GM23338 (cell line): ENCODE measurements at regions not wholly inside any gene's neighbourhood (a gene's known extent, or its start where the extent isn't known, plus 50 kb on each side); places are given as distances from the start of the nearest gene placed in this dataset.

Experiments
- ATAC-seq: fragments of 200-7000 bp; cut with Tn5 transposase; 3 replicates; pipeline ENCODE4 v1.9.1; 2020
- DNase-seq: peaks from one replicate; pipeline ENCODE4 v3.0.0-alpha.2; 2015; ENCODE audit warnings: low spot score
- H2AFZ ChIP-seq: fragments of 200-600 bp; sonication (generic); 2 replicates; pipeline ENCODE4 v1.8.0; 2016; ENCODE audit warnings: antibody characterized with exemption, mild to moderate bottlenecking, moderate library complexity
- H3F3A ChIP-seq: fragments of 200-600 bp; sonication (generic); replicated peaks from 2 replicates; pipeline ENCODE4 v1.8.0; 2017; ENCODE audit warnings: antibody characterized with exemption, mixed run types, low read depth
- H3K27ac ChIP-seq: fragments of 200-600 bp; sonication (generic); 2 replicates; pipeline ENCODE4 v1.6.1; 2016; ENCODE audit warnings: low read depth
- H3K27me3 ChIP-seq: fragments of 200-600 bp; sonication (generic); 2 replicates; pipeline ENCODE4 v1.8.0; 2016; ENCODE audit warnings: mild to moderate bottlenecking, mixed run types, moderate library complexity; ENCODE audit not compliant: insufficient read depth
- H3K36me3 ChIP-seq: fragments of 200-600 bp; sonication (generic); 2 replicates; pipeline ENCODE4 v1.8.0; 2016; ENCODE audit warnings: mild to moderate bottlenecking; ENCODE audit not compliant: insufficient read depth
- H3K4me1 ChIP-seq: fragments of 200-600 bp; sonication (generic); 2 replicates; pipeline ENCODE4 v1.8.0; 2016; ENCODE audit warnings: mild to moderate bottlenecking, moderate library complexity; ENCODE audit not compliant: insufficient read depth
- H3K4me2 ChIP-seq: fragments of 200-600 bp; sonication (generic); 2 replicates; pipeline ENCODE4 v1.7.1; 2017; ENCODE audit warnings: mixed run types
- H3K4me3 ChIP-seq: fragments of 200-600 bp; sonication (generic); 2 replicates; pipeline ENCODE4 v1.6.1; 2016; ENCODE audit warnings: mixed run types
- H3K79me2 ChIP-seq: fragments of 200-600 bp; sonication (generic); replicated peaks from 2 replicates; pipeline ENCODE4 v1.8.0; 2017; ENCODE audit warnings: mild to moderate bottlenecking; ENCODE audit not compliant: insufficient read depth
- H3K9me2 ChIP-seq: fragments of 200-600 bp; sonication (generic); 2 replicates; pipeline ENCODE4 v1.8.0; 2017; ENCODE audit not compliant: insufficient read depth
- H4K20me1 ChIP-seq: fragments of 200-600 bp; sonication (generic); replicated peaks from 2 replicates; pipeline ENCODE4 v1.8.0; 2017; ENCODE audit warnings: mild to moderate bottlenecking; ENCODE audit not compliant: insufficient read depth
- H3K27ac Mint-ChIP-seq: 2 replicates; pipeline ENCODE4 v1.8.0; 2020; ENCODE audit warnings: inconsistent platforms, mild to moderate bottlenecking, moderate library complexity, mixed read lengths
- H3K27me3 Mint-ChIP-seq: 3 replicates; pipeline ENCODE4 v1.8.0; 2022; ENCODE audit warnings: low read depth, mild to moderate bottlenecking, moderate library complexity, mixed read lengths, inconsistent platforms; ENCODE audit not compliant: insufficient read depth, poor library complexity
- H3K36me3 Mint-ChIP-seq: 3 replicates; pipeline ENCODE4 v1.8.0; 2021; ENCODE audit warnings: low read depth, mild to moderate bottlenecking, inconsistent platforms, moderate library complexity, mixed read lengths
- H3K4me1 Mint-ChIP-seq: 3 replicates; pipeline ENCODE4 v1.8.0; 2020; ENCODE audit warnings: mild to moderate bottlenecking, inconsistent platforms, mixed read lengths
- H3K4me3 Mint-ChIP-seq: 3 replicates; pipeline ENCODE4 v1.8.0; 2021; ENCODE audit warnings: moderate library complexity, mild to moderate bottlenecking, inconsistent platforms, mixed read lengths
- H3K9me3 Mint-ChIP-seq: 3 replicates; pipeline ENCODE4 v1.8.0; 2020; ENCODE audit warnings: moderate library complexity, mild to moderate bottlenecking, inconsistent platforms, mixed read lengths
- CREB1 ChIP-seq: fragments of 250-450 bp; sonication (Bioruptor Pico); IDR thresholded peaks from 2 replicates; pipeline ENCODE4 v1.5.0; 2020; ENCODE audit warnings: low read depth, mild to moderate bottlenecking, moderate library complexity
- EZH2 ChIP-seq: fragments of 200-600 bp; sonication (generic); IDR thresholded peaks from one replicate; pipeline ENCODE4 v1.8.0; 2017; ENCODE audit warnings: antibody characterized with exemption, mild to moderate bottlenecking, low read depth; ENCODE audit not compliant: unreplicated experiment
- EZH2phosphoT487 ChIP-seq: fragments of 200-600 bp; sonication (generic); IDR thresholded peaks from one replicate; pipeline ENCODE4 v1.8.1; 2018; ENCODE audit warnings: antibody characterized with exemption; ENCODE audit not compliant: unreplicated experiment
- NANOG ChIP-seq: IDR thresholded peaks from 2 replicates; pipeline ENCODE4 v1.6.1; 2016; ENCODE audit warnings: antibody characterized with exemption, borderline replicate concordance
- POLR2AphosphoS5 ChIP-seq: IDR thresholded peaks from 2 replicates; pipeline ENCODE4 v1.6.1; 2016; ENCODE audit warnings: antibody characterized with exemption, low read depth
- STAT1 ChIP-seq: IDR thresholded peaks from one replicate; pipeline ENCODE4 v1.6.1; 2016; ENCODE audit warnings: antibody characterized with exemption; ENCODE audit not compliant: unreplicated experiment
- ZNF114 ChIP-seq: fragments of 250-450 bp; sonication (Bioruptor Pico); IDR thresholded peaks from 2 replicates; pipeline ENCODE4 v1.5.0; 2020; ENCODE audit warnings: mild to moderate bottlenecking, moderate library complexity
- ZNF331 ChIP-seq: fragments of 250-450 bp; sonication (Bioruptor Pico); IDR thresholded peaks from 2 replicates; pipeline ENCODE4 v1.5.0; 2020; ENCODE audit warnings: low read depth, mild to moderate bottlenecking, moderate library complexity
- TF ChIP-seq, protein P1 (sequence below): IDR thresholded peaks from 2 replicates; pipeline ENCODE4 v1.6.1; 2016; ENCODE audit warnings: antibody characterized with exemption
- TF ChIP-seq, protein P2 (sequence below): IDR thresholded peaks from one replicate; pipeline ENCODE4 v1.6.1; 2018; ENCODE audit warnings: antibody characterized with exemption; ENCODE audit not compliant: unreplicated experiment
- TF ChIP-seq, protein P3 (sequence below), 2 experiments: fragments of 200-600 bp in 1 of 2; sonication (generic) in 1 of 2; conservative IDR thresholded peaks; 2 replicates each; pipeline versions ENCODE4 v1.5.1 to v1.6.1; 2016 to 2017; ENCODE audit warnings: antibody characterized with exemption in 2 of 2, low read depth in 2 of 2, mild to moderate bottlenecking in 2 of 2, moderate library complexity in 1 of 2

DNA sequence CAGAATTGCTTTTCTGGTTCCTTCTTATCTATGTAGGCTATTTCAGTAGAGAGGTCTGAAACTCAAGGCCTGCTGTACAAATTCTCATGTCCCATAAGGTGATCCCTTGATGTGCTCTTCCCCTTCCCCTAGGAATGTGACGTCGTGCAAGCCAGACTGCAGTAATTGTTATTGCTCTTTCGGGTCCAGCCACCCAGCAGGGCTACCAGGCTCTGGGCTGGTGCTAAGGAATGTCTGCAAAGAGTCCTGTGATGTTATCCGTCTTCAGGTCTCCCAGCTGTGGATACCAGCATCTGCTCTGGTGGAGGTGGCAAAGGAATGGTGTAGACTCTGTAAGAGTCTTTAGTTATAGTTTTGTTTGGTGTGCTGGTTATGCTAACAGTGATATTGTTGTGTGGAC lies 378.7 kb downstream of the C4orf33 start (continued):
- TF ChIP-seq STAT1 (no peak), POLR2AphosphoS5 (no peak), EZH2 (no peak), ZNF331 (CRISPR knock-in tag) (no peak)
- TF ChIP-seq, protein P1, sequence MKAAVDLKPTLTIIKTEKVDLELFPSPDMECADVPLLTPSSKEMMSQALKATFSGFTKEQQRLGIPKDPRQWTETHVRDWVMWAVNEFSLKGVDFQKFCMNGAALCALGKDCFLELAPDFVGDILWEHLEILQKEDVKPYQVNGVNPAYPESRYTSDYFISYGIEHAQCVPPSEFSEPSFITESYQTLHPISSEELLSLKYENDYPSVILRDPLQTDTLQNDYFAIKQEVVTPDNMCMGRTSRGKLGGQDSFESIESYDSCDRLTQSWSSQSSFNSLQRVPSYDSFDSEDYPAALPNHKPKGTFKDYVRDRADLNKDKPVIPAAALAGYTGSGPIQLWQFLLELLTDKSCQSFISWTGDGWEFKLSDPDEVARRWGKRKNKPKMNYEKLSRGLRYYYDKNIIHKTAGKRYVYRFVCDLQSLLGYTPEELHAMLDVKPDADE, result no peak
- TF ChIP-seq, protein P2, sequence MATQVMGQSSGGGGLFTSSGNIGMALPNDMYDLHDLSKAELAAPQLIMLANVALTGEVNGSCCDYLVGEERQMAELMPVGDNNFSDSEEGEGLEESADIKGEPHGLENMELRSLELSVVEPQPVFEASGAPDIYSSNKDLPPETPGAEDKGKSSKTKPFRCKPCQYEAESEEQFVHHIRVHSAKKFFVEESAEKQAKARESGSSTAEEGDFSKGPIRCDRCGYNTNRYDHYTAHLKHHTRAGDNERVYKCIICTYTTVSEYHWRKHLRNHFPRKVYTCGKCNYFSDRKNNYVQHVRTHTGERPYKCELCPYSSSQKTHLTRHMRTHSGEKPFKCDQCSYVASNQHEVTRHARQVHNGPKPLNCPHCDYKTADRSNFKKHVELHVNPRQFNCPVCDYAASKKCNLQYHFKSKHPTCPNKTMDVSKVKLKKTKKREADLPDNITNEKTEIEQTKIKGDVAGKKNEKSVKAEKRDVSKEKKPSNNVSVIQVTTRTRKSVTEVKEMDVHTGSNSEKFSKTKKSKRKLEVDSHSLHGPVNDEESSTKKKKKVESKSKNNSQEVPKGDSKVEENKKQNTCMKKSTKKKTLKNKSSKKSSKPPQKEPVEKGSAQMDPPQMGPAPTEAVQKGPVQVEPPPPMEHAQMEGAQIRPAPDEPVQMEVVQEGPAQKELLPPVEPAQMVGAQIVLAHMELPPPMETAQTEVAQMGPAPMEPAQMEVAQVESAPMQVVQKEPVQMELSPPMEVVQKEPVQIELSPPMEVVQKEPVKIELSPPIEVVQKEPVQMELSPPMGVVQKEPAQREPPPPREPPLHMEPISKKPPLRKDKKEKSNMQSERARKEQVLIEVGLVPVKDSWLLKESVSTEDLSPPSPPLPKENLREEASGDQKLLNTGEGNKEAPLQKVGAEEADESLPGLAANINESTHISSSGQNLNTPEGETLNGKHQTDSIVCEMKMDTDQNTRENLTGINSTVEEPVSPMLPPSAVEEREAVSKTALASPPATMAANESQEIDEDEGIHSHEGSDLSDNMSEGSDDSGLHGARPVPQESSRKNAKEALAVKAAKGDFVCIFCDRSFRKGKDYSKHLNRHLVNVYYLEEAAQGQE, result no peak

- no peaks in the 10 kb centered on the region for H3K4me1 Mint-ChIP-seq
- Histone ChIP-seq H3K4me3 (no peak overlapping the region), H4K20me1 (no peaks in the 10 kb centered on the region), H3K36me3 (no peaks in the 10 kb centered on the region), H3K79me2 (no peaks in the 10 kb centered on the region), H3K9me2 (no peaks in the 10 kb centered on the region; the same call in 1 of the 2 replicates), H3K27ac (no peak overlapping the region), H3K4me2 (no peak overlapping the region), H3K4me1 (no peaks in the 10 kb centered on the region), H3F3A (no peaks in the 10 kb centered on the region), H2AFZ (no peak overlapping the region), H3K27me3 (no peaks in the 10 kb centered on the region)
- H3K27me3 Mint-ChIP-seq, result no peaks in the 10 kb centered on the region
- H3K4me3 Mint-ChIP-seq, result no peak overlapping the region
- no peak overlapping the region for H3K27ac Mint-ChIP-seq
- no peaks in the 10 kb centered on the region for H3K9me3 Mint-ChIP-seq
- DNase-seq, result no peak
- no peak for ATAC-seq
- H3K36me3 Mint-ChIP-seq, result no peaks in the 10 kb centered on the region
- TF ChIP-seq POLR2AphosphoS5 (no peak), CREB1 (no peak), ZNF114 (CRISPR knock-in tag) (no peak)
Measured at GRCh38 chr4:129481107-129481506, 385.2 kb downstream of the C4orf33 start.

DNA sequence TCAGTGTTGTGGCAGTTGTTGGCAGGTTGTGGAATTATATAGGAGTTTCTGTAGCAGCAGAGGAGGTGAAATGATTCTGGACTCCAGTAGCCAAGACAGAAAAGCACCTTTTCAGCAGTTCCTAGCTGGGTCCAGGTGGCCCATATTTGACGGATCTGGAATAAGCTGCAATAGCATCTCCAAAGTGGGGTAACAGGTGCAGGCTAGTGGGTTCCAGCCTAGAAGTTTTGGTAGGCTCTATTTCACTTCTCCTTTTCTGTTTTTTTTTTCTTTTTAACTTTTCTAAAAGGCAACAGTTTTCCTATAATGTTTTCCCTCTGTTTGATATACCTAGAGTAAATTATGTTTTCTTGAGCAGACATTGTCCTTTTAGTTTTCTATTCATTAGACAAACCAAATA lies 392.5 kb downstream of the C4orf33 start:
- Histone ChIP-seq H3K4me1 (no peaks in the 10 kb centered on the region), H3K27me3 (no peaks in the 10 kb centered on the region), H3K36me3 (no peaks in the 10 kb centered on the region), H3K79me2 (no peaks in the 10 kb centered on the region), H2AFZ (no peak overlapping the region), H3F3A (no peaks in the 10 kb centered on the region), H3K27ac (no peak overlapping the region), H3K4me2 (no peak overlapping the region), H3K9me2 (no peaks in the 10 kb centered on the region; the same call in 1 of the 2 replicates), H4K20me1 (no peaks in the 10 kb centered on the region), H3K4me3 (no peak overlapping the region)
- H3K27ac Mint-ChIP-seq, result no peak overlapping the region
- no peaks in the 10 kb centered on the region for H3K36me3 Mint-ChIP-seq
- H3K4me3 Mint-ChIP-seq, result no peak overlapping the region
- H3K4me1 Mint-ChIP-seq, result no peaks in the 10 kb centered on the region
- H3K27me3 Mint-ChIP-seq, result no peaks in the 10 kb centered on the region
- ATAC-seq (no peak), DNase-seq (no peak)
- H3K9me3 Mint-ChIP-seq, result no peaks in the 10 kb centered on the region
- TF ChIP-seq, protein P3, sequence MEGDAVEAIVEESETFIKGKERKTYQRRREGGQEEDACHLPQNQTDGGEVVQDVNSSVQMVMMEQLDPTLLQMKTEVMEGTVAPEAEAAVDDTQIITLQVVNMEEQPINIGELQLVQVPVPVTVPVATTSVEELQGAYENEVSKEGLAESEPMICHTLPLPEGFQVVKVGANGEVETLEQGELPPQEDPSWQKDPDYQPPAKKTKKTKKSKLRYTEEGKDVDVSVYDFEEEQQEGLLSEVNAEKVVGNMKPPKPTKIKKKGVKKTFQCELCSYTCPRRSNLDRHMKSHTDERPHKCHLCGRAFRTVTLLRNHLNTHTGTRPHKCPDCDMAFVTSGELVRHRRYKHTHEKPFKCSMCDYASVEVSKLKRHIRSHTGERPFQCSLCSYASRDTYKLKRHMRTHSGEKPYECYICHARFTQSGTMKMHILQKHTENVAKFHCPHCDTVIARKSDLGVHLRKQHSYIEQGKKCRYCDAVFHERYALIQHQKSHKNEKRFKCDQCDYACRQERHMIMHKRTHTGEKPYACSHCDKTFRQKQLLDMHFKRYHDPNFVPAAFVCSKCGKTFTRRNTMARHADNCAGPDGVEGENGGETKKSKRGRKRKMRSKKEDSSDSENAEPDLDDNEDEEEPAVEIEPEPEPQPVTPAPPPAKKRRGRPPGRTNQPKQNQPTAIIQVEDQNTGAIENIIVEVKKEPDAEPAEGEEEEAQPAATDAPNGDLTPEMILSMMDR (conservative IDR thresholded peaks at IDR 0.05; ENCODE audit: low read depth in 2 of 2), result no peak
- TF ChIP-seq EZH2phosphoT487, result no peak
- TF ChIP-seq STAT1, result no peak
- no peak for TF ChIP-seq EZH2
- no peak for TF ChIP-seq NANOG
- no peak for TF ChIP-seq ZNF331 (CRISPR knock-in tag)
- TF ChIP-seq ZNF114 (CRISPR knock-in tag), result no peak
